GM23338 (cell line): ENCODE measurements at regions not wholly inside any gene's neighbourhood (a gene's known extent, or its start where the extent isn't known, plus 50 kb on each side); places are given as distances from the start of the nearest gene placed in this dataset.
"Not testable (repeated sequence)": the region's sequence is repeated elsewhere in the genome, so short reads cannot be mapped to it uniquely, and the experiment has no call there.

ENCODE experiments used
- ATAC-seq: fragments of 200-7000 bp; cut with Tn5 transposase; 3 replicates; pipeline ENCODE4 v1.9.1; 2020
- DNase-seq: peaks from one replicate; pipeline ENCODE4 v3.0.0-alpha.2; 2015; ENCODE audit warnings: low spot score
- H2AFZ ChIP-seq: fragments of 200-600 bp; sonication (generic); 2 replicates; pipeline ENCODE4 v1.8.0; 2016; ENCODE audit warnings: antibody characterized with exemption, mild to moderate bottlenecking, moderate library complexity
- H3F3A ChIP-seq: fragments of 200-600 bp; sonication (generic); replicated peaks from 2 replicates; pipeline ENCODE4 v1.8.0; 2017; ENCODE audit warnings: antibody characterized with exemption, mixed run types, low read depth
- H3K27ac ChIP-seq: fragments of 200-600 bp; sonication (generic); 2 replicates; pipeline ENCODE4 v1.6.1; 2016; ENCODE audit warnings: low read depth
- H3K27me3 ChIP-seq: fragments of 200-600 bp; sonication (generic); 2 replicates; pipeline ENCODE4 v1.8.0; 2016; ENCODE audit warnings: mild to moderate bottlenecking, mixed run types, moderate library complexity; ENCODE audit not compliant: insufficient read depth
- H3K36me3 ChIP-seq: fragments of 200-600 bp; sonication (generic); 2 replicates; pipeline ENCODE4 v1.8.0; 2016; ENCODE audit warnings: mild to moderate bottlenecking; ENCODE audit not compliant: insufficient read depth
- H3K4me1 ChIP-seq: fragments of 200-600 bp; sonication (generic); 2 replicates; pipeline ENCODE4 v1.8.0; 2016; ENCODE audit warnings: mild to moderate bottlenecking, moderate library complexity; ENCODE audit not compliant: insufficient read depth
- H3K4me2 ChIP-seq: fragments of 200-600 bp; sonication (generic); 2 replicates; pipeline ENCODE4 v1.7.1; 2017; ENCODE audit warnings: mixed run types
- H3K4me3 ChIP-seq: fragments of 200-600 bp; sonication (generic); 2 replicates; pipeline ENCODE4 v1.6.1; 2016; ENCODE audit warnings: mixed run types
- H3K79me2 ChIP-seq: fragments of 200-600 bp; sonication (generic); replicated peaks from 2 replicates; pipeline ENCODE4 v1.8.0; 2017; ENCODE audit warnings: mild to moderate bottlenecking; ENCODE audit not compliant: insufficient read depth
- H3K9me2 ChIP-seq: fragments of 200-600 bp; sonication (generic); 2 replicates; pipeline ENCODE4 v1.8.0; 2017; ENCODE audit not compliant: insufficient read depth
- H4K20me1 ChIP-seq: fragments of 200-600 bp; sonication (generic); replicated peaks from 2 replicates; pipeline ENCODE4 v1.8.0; 2017; ENCODE audit warnings: mild to moderate bottlenecking; ENCODE audit not compliant: insufficient read depth
- H3K27ac Mint-ChIP-seq: 2 replicates; pipeline ENCODE4 v1.8.0; 2020; ENCODE audit warnings: inconsistent platforms, mild to moderate bottlenecking, moderate library complexity, mixed read lengths
- H3K27me3 Mint-ChIP-seq: 3 replicates; pipeline ENCODE4 v1.8.0; 2022; ENCODE audit warnings: low read depth, mild to moderate bottlenecking, moderate library complexity, mixed read lengths, inconsistent platforms; ENCODE audit not compliant: insufficient read depth, poor library complexity
- H3K36me3 Mint-ChIP-seq: 3 replicates; pipeline ENCODE4 v1.8.0; 2021; ENCODE audit warnings: low read depth, mild to moderate bottlenecking, inconsistent platforms, moderate library complexity, mixed read lengths
- H3K4me1 Mint-ChIP-seq: 3 replicates; pipeline ENCODE4 v1.8.0; 2020; ENCODE audit warnings: mild to moderate bottlenecking, inconsistent platforms, mixed read lengths
- H3K4me3 Mint-ChIP-seq: 3 replicates; pipeline ENCODE4 v1.8.0; 2021; ENCODE audit warnings: moderate library complexity, mild to moderate bottlenecking, inconsistent platforms, mixed read lengths
- H3K9me3 Mint-ChIP-seq: 3 replicates; pipeline ENCODE4 v1.8.0; 2020; ENCODE audit warnings: moderate library complexity, mild to moderate bottlenecking, inconsistent platforms, mixed read lengths
- EZH2 ChIP-seq: fragments of 200-600 bp; sonication (generic); IDR thresholded peaks from one replicate; pipeline ENCODE4 v1.8.0; 2017; ENCODE audit warnings: antibody characterized with exemption, mild to moderate bottlenecking, low read depth; ENCODE audit not compliant: unreplicated experiment
- JUNB ChIP-seq: IDR thresholded peaks from one replicate; pipeline ENCODE4 v1.6.1; 2016; ENCODE audit warnings: antibody characterized with exemption; ENCODE audit not compliant: unreplicated experiment
- NANOG ChIP-seq: IDR thresholded peaks from 2 replicates; pipeline ENCODE4 v1.6.1; 2016; ENCODE audit warnings: antibody characterized with exemption, borderline replicate concordance
- STAT1 ChIP-seq: IDR thresholded peaks from one replicate; pipeline ENCODE4 v1.6.1; 2016; ENCODE audit warnings: antibody characterized with exemption; ENCODE audit not compliant: unreplicated experiment
- ZNF114 ChIP-seq: fragments of 250-450 bp; sonication (Bioruptor Pico); IDR thresholded peaks from 2 replicates; pipeline ENCODE4 v1.5.0; 2020; ENCODE audit warnings: mild to moderate bottlenecking, moderate library complexity
- TF ChIP-seq, protein P1 (sequence below): IDR thresholded peaks from one replicate; pipeline ENCODE4 v1.6.1; 2018; ENCODE audit warnings: antibody characterized with exemption; ENCODE audit not compliant: unreplicated experiment
- TF ChIP-seq, protein P2 (sequence below): IDR thresholded peaks from 2 replicates; pipeline ENCODE4 v1.6.1; 2016; ENCODE audit warnings: antibody characterized with exemption

DNA sequence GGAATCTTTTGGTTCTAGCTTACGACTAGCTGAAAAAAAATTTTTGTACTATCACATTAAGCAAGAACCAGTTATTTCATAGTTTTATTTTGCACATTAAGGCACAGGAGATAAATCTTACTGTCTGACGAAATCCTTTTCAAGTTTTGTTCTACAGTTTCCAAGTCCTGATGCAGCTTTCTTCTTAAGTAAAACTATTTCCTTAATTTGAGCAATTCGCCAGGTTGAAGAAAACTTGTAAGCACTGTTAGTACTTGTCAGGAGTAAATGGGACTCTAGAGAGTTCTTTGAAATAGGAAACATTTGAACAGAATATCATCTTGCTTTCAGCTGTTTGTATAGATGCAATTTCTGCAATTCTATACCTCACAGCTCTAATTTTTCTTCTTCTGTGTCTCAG, 318.8 kb upstream of the ELAVL2 start:
- Histone ChIP-seq H3K4me3 (no peak overlapping the region), H3K36me3 (no peaks in the 10 kb centered on the region), H2AFZ (no peak overlapping the region), H3K4me2 (no peak overlapping the region), H4K20me1 (no peaks in the 10 kb centered on the region), H3K27ac (no peak overlapping the region), H3K4me1 (no peaks in the 10 kb centered on the region), H3K27me3 (no peaks in the 10 kb centered on the region), H3K79me2 (no peaks in the 10 kb centered on the region), H3K9me2 (no peaks in the 10 kb centered on the region; the same call in 1 of the 2 replicates), H3F3A (no peaks in the 10 kb centered on the region)
- Mint-ChIP-seq H3K9me3 (no peaks in the 10 kb centered on the region), H3K4me1 (no peaks in the 10 kb centered on the region; the same call in 2 of the 3 replicates), H3K27ac (no peak overlapping the region), H3K27me3 (no peaks in the 10 kb centered on the region), H3K36me3 (no peaks in the 10 kb centered on the region), H3K4me3 (no peak overlapping the region)
- no peak for TF ChIP-seq ZNF114 (CRISPR knock-in tag)
- TF ChIP-seq, protein P1, sequence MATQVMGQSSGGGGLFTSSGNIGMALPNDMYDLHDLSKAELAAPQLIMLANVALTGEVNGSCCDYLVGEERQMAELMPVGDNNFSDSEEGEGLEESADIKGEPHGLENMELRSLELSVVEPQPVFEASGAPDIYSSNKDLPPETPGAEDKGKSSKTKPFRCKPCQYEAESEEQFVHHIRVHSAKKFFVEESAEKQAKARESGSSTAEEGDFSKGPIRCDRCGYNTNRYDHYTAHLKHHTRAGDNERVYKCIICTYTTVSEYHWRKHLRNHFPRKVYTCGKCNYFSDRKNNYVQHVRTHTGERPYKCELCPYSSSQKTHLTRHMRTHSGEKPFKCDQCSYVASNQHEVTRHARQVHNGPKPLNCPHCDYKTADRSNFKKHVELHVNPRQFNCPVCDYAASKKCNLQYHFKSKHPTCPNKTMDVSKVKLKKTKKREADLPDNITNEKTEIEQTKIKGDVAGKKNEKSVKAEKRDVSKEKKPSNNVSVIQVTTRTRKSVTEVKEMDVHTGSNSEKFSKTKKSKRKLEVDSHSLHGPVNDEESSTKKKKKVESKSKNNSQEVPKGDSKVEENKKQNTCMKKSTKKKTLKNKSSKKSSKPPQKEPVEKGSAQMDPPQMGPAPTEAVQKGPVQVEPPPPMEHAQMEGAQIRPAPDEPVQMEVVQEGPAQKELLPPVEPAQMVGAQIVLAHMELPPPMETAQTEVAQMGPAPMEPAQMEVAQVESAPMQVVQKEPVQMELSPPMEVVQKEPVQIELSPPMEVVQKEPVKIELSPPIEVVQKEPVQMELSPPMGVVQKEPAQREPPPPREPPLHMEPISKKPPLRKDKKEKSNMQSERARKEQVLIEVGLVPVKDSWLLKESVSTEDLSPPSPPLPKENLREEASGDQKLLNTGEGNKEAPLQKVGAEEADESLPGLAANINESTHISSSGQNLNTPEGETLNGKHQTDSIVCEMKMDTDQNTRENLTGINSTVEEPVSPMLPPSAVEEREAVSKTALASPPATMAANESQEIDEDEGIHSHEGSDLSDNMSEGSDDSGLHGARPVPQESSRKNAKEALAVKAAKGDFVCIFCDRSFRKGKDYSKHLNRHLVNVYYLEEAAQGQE = no peak
- TF ChIP-seq, protein P2, sequence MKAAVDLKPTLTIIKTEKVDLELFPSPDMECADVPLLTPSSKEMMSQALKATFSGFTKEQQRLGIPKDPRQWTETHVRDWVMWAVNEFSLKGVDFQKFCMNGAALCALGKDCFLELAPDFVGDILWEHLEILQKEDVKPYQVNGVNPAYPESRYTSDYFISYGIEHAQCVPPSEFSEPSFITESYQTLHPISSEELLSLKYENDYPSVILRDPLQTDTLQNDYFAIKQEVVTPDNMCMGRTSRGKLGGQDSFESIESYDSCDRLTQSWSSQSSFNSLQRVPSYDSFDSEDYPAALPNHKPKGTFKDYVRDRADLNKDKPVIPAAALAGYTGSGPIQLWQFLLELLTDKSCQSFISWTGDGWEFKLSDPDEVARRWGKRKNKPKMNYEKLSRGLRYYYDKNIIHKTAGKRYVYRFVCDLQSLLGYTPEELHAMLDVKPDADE = no peak
- ATAC-seq = no peak
- DNase-seq = no peak

DNA sequence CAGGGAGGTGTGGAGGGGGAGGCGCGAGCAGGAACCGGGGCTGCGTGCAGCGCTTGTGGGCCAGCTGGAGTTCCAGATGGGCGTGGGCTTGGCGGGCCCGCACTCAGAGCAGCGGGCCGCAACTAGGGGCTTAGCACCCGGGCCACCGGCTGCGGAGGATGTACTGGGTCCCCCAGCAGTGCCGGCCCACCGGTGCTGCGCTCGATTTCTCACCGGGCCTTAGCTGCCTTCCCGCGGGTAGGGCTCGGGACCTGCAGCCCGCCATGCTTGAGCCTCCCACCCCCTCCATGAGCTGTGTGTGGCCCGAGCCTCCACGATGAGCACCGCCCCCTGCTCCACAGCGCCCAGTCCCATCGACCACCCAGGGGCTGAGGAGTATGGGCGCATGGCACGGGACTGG, 309.0 kb upstream of the ELAVL2 start:
- not testable (repeated sequence) for H3K36me3 ChIP-seq, H4K20me1 ChIP-seq, H2AFZ ChIP-seq, H3K27ac Mint-ChIP-seq, H3K4me3 Mint-ChIP-seq, DNase-seq, H3K9me3 Mint-ChIP-seq, H3K36me3 Mint-ChIP-seq, ATAC-seq, H3K27ac ChIP-seq, H3K4me3 ChIP-seq, H3K79me2 ChIP-seq, H3K4me1 ChIP-seq, H3K9me2 ChIP-seq, H3K4me1 Mint-ChIP-seq, H3K27me3 ChIP-seq, H3F3A ChIP-seq, H3K4me2 ChIP-seq, H3K27me3 Mint-ChIP-seq

DNA sequence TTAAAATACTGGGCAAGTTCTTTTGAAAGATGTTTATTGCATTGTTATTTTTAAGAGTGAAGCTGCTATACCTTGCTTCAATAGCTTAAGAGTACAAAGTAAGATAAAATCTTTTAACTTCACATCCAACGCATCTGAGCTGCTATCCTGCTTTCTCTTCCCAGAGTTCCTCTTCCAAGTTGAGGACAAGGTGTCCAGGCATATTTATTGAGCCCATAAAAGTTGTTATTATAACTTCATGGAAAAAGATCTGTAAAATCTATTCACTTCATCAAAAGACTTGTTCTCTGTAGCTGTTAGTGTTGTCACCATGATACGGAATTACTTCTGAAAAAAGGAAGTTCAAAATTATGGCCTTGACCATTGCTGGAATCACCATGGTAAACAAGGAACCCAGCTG, 306.2 kb upstream of the ELAVL2 start:
- peaks cover 2% of the 10 kb centered on the region for H3K27me3 Mint-ChIP-seq
- Histone ChIP-seq H4K20me1 (no peaks in the 10 kb centered on the region), H3F3A (no peaks in the 10 kb centered on the region), H3K9me2 (no peaks in the 10 kb centered on the region), H3K4me2 (no peak overlapping the region), H3K4me3 (no peak overlapping the region), H3K27me3 (no peaks in the 10 kb centered on the region), H3K79me2 (no peaks in the 10 kb centered on the region), H3K4me1 (no peaks in the 10 kb centered on the region), H2AFZ (no peak overlapping the region), H3K27ac (no peak overlapping the region), H3K36me3 (no peaks in the 10 kb centered on the region)
- TF ChIP-seq JUNB = no peak
- TF ChIP-seq NANOG = no peak
- TF ChIP-seq, protein P2 = no peak
- TF ChIP-seq STAT1 = no peak
- TF ChIP-seq EZH2 = no peak
- ATAC-seq (no peak), DNase-seq (no peak)
- peaks cover 3% of the 10 kb centered on the region; the same call in 1 of the 3 replicates for H3K4me1 Mint-ChIP-seq
- peaks cover 8% of the 10 kb centered on the region for H3K9me3 Mint-ChIP-seq
- H3K4me3 Mint-ChIP-seq = no peak overlapping the region
- H3K36me3 Mint-ChIP-seq = peaks cover 6% of the 10 kb centered on the region
- H3K27ac Mint-ChIP-seq = no peak overlapping the region
